ENCODE measurements at regions not wholly inside any gene's neighbourhood (a gene's known extent, or its start where the extent isn't known, plus 50 kb on each side); places are given as distances from the start of the nearest gene placed in this dataset.

DNA sequence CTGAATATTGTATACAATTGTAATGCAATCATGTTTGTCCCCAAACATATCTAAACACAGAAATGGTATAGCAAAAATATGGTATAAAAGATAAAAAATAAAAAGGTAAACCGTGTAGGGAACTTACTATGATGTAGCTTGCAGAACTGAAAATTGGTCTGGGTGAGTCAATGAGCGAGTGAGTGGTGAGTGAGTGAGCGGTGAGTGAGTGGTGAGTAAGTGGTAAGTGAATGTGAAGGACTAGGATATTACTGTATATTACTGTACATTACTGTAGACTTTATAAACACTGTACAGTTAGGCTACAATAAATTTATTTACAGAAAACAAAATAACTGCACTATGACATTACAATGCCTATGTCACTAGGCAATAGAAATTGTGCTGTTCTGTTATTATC, 1163.2 kb upstream of the SORCS1 start:
- no peak overlapping the region for H3K18ac ChIP-seq (ENCODE audit: insufficient read length, low read depth, low read length)
- H4K5ac ChIP-seq (ENCODE audit: insufficient read length, low read depth, low read length): no peak overlapping the region
- no peaks in the 10 kb centered on the region for H3K36me3 Mint-ChIP-seq (ENCODE audit: insufficient read depth in 1 of 3, low read depth in 3 of 3)
- H3K27me3 Mint-ChIP-seq (ENCODE audit: low read depth): no peaks in the 10 kb centered on the region
- H3K27me3 ChIP-seq (ENCODE audit: insufficient read depth, low read length): no peaks in the 10 kb centered on the region
- no peaks in the 10 kb centered on the region for H3K79me1 ChIP-seq (ENCODE audit: insufficient read depth, low read depth, low read length, poor library complexity, severe bottlenecking)
- H3K27ac ChIP-seq (ENCODE audit: insufficient read length, low read depth, low read length): no peak overlapping the region
- no peak overlapping the region for H2BK20ac ChIP-seq (ENCODE audit: low read depth, low read length, poor library complexity, severe bottlenecking)
- no peaks in the 10 kb centered on the region for H3K23me2 ChIP-seq (ENCODE audit: insufficient read length, low read depth, low read length, poor library complexity, severe bottlenecking)
- no peak overlapping the region for H3K4me2 ChIP-seq (ENCODE audit: insufficient read depth, insufficient read length, low read length)
- H3K23ac ChIP-seq (ENCODE audit: insufficient read length, low read depth, low read length): no peak overlapping the region
- no peak overlapping the region for H4K91ac ChIP-seq (ENCODE audit: insufficient read length, low read depth, low read length)
- no peak overlapping the region for H3T11ph ChIP-seq (ENCODE audit: low read length)
- no peak overlapping the region for H3K4ac ChIP-seq (ENCODE audit: low read depth, low read length)
- no peak overlapping the region for H3K4me3 Mint-ChIP-seq
- H4K8ac ChIP-seq (replicated peaks; ENCODE audit: insufficient read length, low read depth, low read length): no peak overlapping the region
- H3K9me3 ChIP-seq (ENCODE audit: control insufficient read depth, low read depth, low read length): no peaks in the 10 kb centered on the region
- peaks cover 22 to 25% of the 10 kb centered on the region in 2 experiments for H3K4me1 Mint-ChIP-seq
- H3K79me2 ChIP-seq (ENCODE audit: insufficient read depth, low read length): no peaks in the 10 kb centered on the region
- no peak overlapping the region for H2AFZ ChIP-seq (ENCODE audit: low read length)
- no peak overlapping the region for H2BK15ac ChIP-seq (ENCODE audit: low read depth, low read length)
- H2AK5ac ChIP-seq (ENCODE audit: insufficient read length, low read length): no peak overlapping the region
- no peaks in the 10 kb centered on the region for H4K20me1 ChIP-seq (ENCODE audit: control insufficient read depth, insufficient read depth, insufficient read length)
- H3K9me3 Mint-ChIP-seq: no peaks in the 10 kb centered on the region
- H2BK12ac ChIP-seq (ENCODE audit: insufficient read length, low read depth, low read length): no peak overlapping the region
- H2BK5ac ChIP-seq (ENCODE audit: insufficient read length, low read length): no peak overlapping the region
- no peak overlapping the region for H3K9ac ChIP-seq (ENCODE audit: extremely low read depth, insufficient read length, low read length)
- H2BK120ac ChIP-seq (ENCODE audit: low read depth, low read length, poor library complexity, severe bottlenecking): no peak overlapping the region
- TF ChIP-seq, protein P1, sequence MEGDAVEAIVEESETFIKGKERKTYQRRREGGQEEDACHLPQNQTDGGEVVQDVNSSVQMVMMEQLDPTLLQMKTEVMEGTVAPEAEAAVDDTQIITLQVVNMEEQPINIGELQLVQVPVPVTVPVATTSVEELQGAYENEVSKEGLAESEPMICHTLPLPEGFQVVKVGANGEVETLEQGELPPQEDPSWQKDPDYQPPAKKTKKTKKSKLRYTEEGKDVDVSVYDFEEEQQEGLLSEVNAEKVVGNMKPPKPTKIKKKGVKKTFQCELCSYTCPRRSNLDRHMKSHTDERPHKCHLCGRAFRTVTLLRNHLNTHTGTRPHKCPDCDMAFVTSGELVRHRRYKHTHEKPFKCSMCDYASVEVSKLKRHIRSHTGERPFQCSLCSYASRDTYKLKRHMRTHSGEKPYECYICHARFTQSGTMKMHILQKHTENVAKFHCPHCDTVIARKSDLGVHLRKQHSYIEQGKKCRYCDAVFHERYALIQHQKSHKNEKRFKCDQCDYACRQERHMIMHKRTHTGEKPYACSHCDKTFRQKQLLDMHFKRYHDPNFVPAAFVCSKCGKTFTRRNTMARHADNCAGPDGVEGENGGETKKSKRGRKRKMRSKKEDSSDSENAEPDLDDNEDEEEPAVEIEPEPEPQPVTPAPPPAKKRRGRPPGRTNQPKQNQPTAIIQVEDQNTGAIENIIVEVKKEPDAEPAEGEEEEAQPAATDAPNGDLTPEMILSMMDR (conservative IDR thresholded peaks at IDR 0.05): no peak
- H3K14ac ChIP-seq (ENCODE audit: insufficient read depth, low read length): no peak overlapping the region
- DNase-seq: no peak
- no CpG with 5 or more reads among the region's 3 CpGs for WGBS (ENCODE audit: extremely low coverage, insufficient read length, low lambda C conversion rate)
- no peaks in the 10 kb centered on the region for H3K4me1 ChIP-seq (ENCODE audit: insufficient read depth, low read length)
- no peak overlapping the region for H3K27ac Mint-ChIP-seq
- H3K56ac ChIP-seq (ENCODE audit: insufficient read length, low read depth, low read length): no peak overlapping the region

Measured in H9 (cell line).